DND-41 (cell line): ENCODE measurements at regions not wholly inside any gene's neighbourhood (a gene's known extent, or its start where the extent isn't known, plus 50 kb on each side); places are given as distances from the start of the nearest gene placed in this dataset.

Source experiments
- EZH2 ChIP-seq: IDR thresholded peaks from 3 replicates; pipeline ENCODE4 v1.6.1; 2012; ENCODE audit warnings: borderline replicate concordance, low read depth, mild to moderate bottlenecking, moderate library complexity, low read length, inconsistent platforms; ENCODE audit not compliant: severe bottlenecking
- TF ChIP-seq, protein P1 (sequence below): IDR thresholded peaks from 2 replicates; pipeline ENCODE4 v1.5.1; 2012; ENCODE audit warnings: borderline replicate concordance, low read length, moderate library complexity, mild to moderate bottlenecking; ENCODE audit not compliant: poor library complexity, severe bottlenecking; ENCODE audit errors: extremely low read depth

DNA sequence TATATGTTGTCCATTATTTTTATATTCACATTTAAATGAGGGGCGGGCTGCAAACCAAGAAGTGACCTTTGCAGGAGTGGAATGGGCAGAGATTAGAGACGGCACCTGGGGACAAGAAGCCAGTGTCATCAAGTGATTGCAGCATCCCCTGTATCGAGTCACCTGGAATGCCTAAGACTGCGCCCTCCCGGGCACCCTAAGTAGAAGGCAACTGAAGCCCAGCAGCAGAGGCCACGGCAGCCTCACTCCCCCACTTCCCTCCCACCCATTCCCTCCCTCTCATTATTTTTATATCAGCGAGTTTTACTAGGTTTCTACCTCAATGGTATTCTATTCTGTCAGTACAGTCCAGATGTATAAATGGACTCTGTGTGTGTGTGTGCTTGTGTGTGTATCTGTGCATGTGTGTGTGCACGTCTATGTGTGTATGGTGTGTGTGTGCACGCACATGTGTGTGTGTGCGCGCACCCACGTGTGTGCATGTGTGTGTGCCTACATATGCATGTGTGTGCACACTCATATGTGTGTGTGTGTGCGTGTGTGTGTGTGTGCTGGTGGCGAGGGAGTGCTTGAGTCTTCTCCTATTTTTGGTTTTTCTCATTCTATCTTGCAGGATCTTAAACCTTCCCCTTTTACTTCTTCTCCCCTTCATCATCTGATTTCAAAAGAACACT lies 106.8 kb upstream of the SLC66A3 start:
- TF ChIP-seq EZH2 = no peak
- TF ChIP-seq, protein P1, sequence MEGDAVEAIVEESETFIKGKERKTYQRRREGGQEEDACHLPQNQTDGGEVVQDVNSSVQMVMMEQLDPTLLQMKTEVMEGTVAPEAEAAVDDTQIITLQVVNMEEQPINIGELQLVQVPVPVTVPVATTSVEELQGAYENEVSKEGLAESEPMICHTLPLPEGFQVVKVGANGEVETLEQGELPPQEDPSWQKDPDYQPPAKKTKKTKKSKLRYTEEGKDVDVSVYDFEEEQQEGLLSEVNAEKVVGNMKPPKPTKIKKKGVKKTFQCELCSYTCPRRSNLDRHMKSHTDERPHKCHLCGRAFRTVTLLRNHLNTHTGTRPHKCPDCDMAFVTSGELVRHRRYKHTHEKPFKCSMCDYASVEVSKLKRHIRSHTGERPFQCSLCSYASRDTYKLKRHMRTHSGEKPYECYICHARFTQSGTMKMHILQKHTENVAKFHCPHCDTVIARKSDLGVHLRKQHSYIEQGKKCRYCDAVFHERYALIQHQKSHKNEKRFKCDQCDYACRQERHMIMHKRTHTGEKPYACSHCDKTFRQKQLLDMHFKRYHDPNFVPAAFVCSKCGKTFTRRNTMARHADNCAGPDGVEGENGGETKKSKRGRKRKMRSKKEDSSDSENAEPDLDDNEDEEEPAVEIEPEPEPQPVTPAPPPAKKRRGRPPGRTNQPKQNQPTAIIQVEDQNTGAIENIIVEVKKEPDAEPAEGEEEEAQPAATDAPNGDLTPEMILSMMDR = no peak
